ENCODE measurements at regions not wholly inside any gene's neighbourhood (a gene's known extent, or its start where the extent isn't known, plus 50 kb on each side); places are given as distances from the start of the nearest gene placed in this dataset.

DNA sequence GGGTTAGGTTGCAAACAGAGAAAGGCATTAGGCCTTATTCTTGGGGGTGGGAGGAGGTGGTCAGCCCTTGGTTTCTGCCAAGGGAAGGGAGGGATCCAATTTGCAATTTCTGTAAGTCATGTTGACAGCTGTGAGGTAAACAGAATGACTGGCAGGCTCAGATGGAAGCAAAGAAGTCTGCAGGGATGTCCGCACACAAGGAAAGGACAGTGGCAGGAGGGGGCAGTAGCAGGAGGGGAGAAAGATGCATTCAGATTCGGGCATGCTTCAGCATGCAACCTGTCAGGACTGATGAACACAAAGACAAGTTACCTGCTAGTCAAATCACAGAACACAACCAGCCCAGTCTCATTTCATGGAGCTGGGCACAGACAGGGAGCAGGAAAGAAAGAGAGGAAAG lies 217.9 kb upstream of the FOXA2 start:
- WGBS, 5 donors, result 77 to 90% (median 79%) methylated on average over 2 of the region's 2 CpGs
- H3K36me3 ChIP-seq, result no peaks in the 10 kb centered on the region
- H3K4me1 ChIP-seq, result peaks cover 0 to 6% (median 0%) of the 10 kb centered on the region in 6 donors
- DNase-seq, result no peak
- H3K9me3 ChIP-seq, result no peaks in the 10 kb centered on the region
- no peak for TF ChIP-seq POLR2AphosphoS5 (IDR thresholded peaks at IDR 0.05)
- TF ChIP-seq POLR2A (IDR thresholded peaks at IDR 0.05), result no peak
- TF ChIP-seq, protein P1, sequence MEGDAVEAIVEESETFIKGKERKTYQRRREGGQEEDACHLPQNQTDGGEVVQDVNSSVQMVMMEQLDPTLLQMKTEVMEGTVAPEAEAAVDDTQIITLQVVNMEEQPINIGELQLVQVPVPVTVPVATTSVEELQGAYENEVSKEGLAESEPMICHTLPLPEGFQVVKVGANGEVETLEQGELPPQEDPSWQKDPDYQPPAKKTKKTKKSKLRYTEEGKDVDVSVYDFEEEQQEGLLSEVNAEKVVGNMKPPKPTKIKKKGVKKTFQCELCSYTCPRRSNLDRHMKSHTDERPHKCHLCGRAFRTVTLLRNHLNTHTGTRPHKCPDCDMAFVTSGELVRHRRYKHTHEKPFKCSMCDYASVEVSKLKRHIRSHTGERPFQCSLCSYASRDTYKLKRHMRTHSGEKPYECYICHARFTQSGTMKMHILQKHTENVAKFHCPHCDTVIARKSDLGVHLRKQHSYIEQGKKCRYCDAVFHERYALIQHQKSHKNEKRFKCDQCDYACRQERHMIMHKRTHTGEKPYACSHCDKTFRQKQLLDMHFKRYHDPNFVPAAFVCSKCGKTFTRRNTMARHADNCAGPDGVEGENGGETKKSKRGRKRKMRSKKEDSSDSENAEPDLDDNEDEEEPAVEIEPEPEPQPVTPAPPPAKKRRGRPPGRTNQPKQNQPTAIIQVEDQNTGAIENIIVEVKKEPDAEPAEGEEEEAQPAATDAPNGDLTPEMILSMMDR (IDR thresholded peaks at IDR 0.05 in 8 of 11, conservative IDR thresholded peaks at IDR 0.05 in 3 of 11), result no peak
- intact Hi-C loops (cut with DNase I; ENCODE audit: low total_unique reads), result no loop called here
- no peak overlapping the region for H3K27ac ChIP-seq
- no peaks in the 10 kb centered on the region for H3K27me3 ChIP-seq (replicated peaks in 1 of 7)
- H3K4me3 ChIP-seq, result no peak overlapping the region

DNA sequence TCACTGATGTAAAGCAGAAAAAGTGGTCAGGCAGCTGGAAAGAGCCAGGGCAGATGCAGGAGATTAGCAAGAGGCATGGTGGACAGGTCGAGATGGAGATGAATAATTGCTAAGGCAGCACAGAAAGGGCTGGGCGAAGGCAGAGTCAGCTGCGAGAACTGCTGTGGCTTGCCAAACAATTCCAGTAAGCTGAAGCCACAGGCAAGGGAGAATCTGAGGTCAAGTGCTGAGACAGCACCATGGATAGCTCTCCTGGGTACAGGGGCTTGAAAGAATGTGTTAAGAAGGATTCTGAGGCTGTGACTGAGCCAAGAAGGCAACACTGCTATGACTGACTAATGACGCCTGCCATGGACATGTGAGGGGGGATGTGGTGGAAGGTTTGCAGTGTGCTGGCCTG lies 220.8 kb upstream of the FOXA2 start:
- Histone ChIP-seq H3K27me3 (replicated peaks in 1 of 7) (no peaks in the 10 kb centered on the region), H3K36me3 (no peaks in the 10 kb centered on the region), H3K4me1 (peaks cover 0 to 6% (median 0%) of the 10 kb centered on the region in 6 donors), H3K9me3 (no peaks in the 10 kb centered on the region), H3K27ac (no peak overlapping the region), H3K4me3 (no peak overlapping the region)
- no peak for DNase-seq
- TF ChIP-seq, protein P1 (IDR thresholded peaks at IDR 0.05 in 8 of 11, conservative IDR thresholded peaks at IDR 0.05 in 3 of 11), result no peak
- TF ChIP-seq POLR2A (IDR thresholded peaks at IDR 0.05) (no peak), POLR2AphosphoS5 (IDR thresholded peaks at IDR 0.05) (no peak)
- whole genome bisulfite sequencing, 5 donors, result 71 to 79% (median 75%) methylated on average over 4 of the region's 4 CpGs
- intact Hi-C loops (cut with DNase I; ENCODE audit: low total_unique reads), result no loop called here

DNA sequence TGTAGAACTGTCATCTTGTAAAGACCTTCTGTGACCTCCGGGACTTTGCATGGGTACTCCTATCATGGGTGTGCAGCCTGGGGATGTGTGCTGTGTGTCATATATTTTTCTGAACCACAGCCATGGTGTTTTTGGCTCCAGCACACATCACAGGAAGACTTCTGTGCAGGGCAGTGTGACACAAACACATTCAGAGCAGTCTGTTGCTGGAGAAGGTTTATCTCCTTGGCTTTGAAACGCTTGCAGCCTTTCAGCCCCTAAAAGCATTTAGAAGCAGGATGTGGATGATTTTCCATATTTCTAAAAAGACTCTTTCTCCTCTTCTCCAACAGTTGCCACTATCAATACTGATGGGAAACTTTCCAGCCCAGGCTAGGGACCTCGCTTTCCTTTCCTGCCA lies 221.6 kb upstream of the FOXA2 start:
- no peak for DNase-seq
- intact Hi-C loops (cut with DNase I; ENCODE audit: low total_unique reads), result no loop called here

DNA sequence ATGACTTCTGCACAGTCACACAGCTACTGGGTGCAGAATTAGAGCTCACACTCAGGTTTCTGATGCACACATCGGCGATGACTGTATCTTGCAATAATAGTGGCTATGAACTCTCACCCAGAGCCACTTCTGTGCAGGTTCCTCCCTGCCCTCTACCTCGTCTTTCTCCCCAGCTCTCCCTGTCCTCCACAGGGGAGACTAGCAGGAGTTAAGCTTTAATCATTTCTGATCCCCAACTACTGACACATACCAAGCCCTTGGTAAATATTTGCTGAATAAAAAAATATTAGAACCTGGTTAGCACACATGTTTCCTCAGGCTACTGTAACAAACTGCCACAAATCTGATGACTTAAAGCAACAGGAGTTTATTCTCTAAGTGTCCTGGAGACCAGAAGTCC lies 222.7 kb upstream of the FOXA2 start:
- Histone ChIP-seq H3K4me1 (no peaks in the 10 kb centered on the region), H3K27me3 (replicated peaks in 1 of 7) (no peaks in the 10 kb centered on the region), H3K9me3 (no peaks in the 10 kb centered on the region), H3K4me3 (no peak overlapping the region), H3K27ac (no peak overlapping the region), H3K36me3 (no peaks in the 10 kb centered on the region)
- intact Hi-C loops (cut with DNase I; ENCODE audit: low total_unique reads), result no loop called here
- 75 to 90% (median 85%) methylated on average over 3 of the region's 3 CpGs for WGBS, 5 donors
- TF ChIP-seq POLR2AphosphoS5 (IDR thresholded peaks at IDR 0.05), result no peak
- no peak for DNase-seq

More for the DNA sequence above, 221.6 kb upstream of the FOXA2 start:
- 83 to 89% (median 89%) methylated on average over 3 of the region's 3 CpGs for WGBS, 5 donors
- Histone ChIP-seq H3K27me3 (replicated peaks in 1 of 7) (no peaks in the 10 kb centered on the region), H3K4me3 (no peak overlapping the region), H3K4me1 (peaks cover 0 to 6% (median 0%) of the 10 kb centered on the region in 6 donors), H3K27ac (no peak overlapping the region), H3K36me3 (no peaks in the 10 kb centered on the region), H3K9me3 (no peaks in the 10 kb centered on the region)
- no peak for TF ChIP-seq POLR2A (IDR thresholded peaks at IDR 0.05)
- TF ChIP-seq POLR2AphosphoS5 (IDR thresholded peaks at IDR 0.05), result no peak
- TF ChIP-seq, protein P1 (IDR thresholded peaks at IDR 0.05 in 8 of 11, conservative IDR thresholded peaks at IDR 0.05 in 3 of 11), result no peak

DNA sequence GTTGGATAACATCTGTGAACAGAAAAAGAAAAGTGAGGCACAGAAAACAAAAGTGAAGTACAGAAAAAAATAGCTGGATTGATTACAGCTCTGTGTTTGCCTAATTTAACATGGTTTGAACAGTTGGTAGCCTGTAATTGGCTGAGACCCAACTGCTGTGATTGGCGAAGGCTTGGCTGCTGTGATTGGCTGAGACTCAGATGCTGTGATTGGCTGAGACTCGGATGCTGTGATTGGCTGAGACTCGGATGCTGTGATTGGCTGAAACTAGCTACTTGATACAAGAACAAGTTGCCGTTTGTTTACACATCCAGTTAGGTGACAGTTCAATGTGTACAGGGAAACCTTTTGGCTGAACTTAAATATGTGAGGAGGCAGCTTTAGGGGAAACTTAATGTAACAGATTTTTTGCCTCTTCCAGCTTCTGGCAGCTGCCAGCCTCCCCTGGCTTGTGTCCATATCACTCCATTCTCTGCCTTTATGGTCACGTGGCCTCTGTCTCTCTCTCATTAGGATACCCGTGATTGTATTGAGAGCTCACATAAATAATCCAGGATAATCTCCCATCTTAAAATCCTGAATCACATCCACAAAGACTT lies 223.4 kb upstream of the FOXA2 start:
- intact Hi-C loops (cut with DNase I; ENCODE audit: low total_unique reads), result no loop called here
- no peak for DNase-seq
- Histone ChIP-seq H3K27ac (no peak overlapping the region), H3K36me3 (no peaks in the 10 kb centered on the region), H3K27me3 (replicated peaks in 1 of 7) (no peaks in the 10 kb centered on the region), H3K4me1 (no peaks in the 10 kb centered on the region), H3K9me3 (no peaks in the 10 kb centered on the region), H3K4me3 (no peak overlapping the region)
- 77 to 90% (median 83%) methylated on average over 6 of the region's 6 CpGs for WGBS, 5 donors
- TF ChIP-seq, protein P1 (IDR thresholded peaks at IDR 0.05 in 8 of 11, conservative IDR thresholded peaks at IDR 0.05 in 3 of 11), result no peak
- no peak for TF ChIP-seq POLR2AphosphoS5 (IDR thresholded peaks at IDR 0.05)
- no peak for TF ChIP-seq POLR2A (IDR thresholded peaks at IDR 0.05)
